ENCODE measurements at regions not wholly inside any gene's neighbourhood (a gene's known extent, or its start where the extent isn't known, plus 50 kb on each side); places are given as distances from the start of the nearest gene placed in this dataset.

DNA sequence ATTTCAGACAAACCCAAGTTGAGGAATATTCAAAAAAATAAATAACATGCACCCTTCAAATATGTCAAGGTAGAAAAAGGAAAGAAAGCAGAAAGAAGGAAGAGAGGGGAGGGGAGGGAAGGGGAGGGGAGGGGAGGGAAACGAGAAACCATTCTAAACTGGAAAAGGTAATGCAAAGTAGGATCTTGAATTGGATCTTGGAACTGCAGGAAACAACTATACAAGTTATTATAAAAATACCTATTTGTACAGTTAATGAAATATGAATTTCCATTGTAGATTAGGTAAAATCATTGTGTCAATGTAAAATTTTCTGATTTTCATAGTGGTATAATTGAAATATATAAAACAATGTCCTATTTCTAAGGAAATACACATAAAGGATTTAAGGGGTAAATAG is 668.4 kb downstream of the FAT4 start:
- TF ChIP-seq, protein P1, sequence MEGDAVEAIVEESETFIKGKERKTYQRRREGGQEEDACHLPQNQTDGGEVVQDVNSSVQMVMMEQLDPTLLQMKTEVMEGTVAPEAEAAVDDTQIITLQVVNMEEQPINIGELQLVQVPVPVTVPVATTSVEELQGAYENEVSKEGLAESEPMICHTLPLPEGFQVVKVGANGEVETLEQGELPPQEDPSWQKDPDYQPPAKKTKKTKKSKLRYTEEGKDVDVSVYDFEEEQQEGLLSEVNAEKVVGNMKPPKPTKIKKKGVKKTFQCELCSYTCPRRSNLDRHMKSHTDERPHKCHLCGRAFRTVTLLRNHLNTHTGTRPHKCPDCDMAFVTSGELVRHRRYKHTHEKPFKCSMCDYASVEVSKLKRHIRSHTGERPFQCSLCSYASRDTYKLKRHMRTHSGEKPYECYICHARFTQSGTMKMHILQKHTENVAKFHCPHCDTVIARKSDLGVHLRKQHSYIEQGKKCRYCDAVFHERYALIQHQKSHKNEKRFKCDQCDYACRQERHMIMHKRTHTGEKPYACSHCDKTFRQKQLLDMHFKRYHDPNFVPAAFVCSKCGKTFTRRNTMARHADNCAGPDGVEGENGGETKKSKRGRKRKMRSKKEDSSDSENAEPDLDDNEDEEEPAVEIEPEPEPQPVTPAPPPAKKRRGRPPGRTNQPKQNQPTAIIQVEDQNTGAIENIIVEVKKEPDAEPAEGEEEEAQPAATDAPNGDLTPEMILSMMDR (IDR thresholded peaks at IDR 0.05): no peak
- no peak for TF ChIP-seq POLR2A (IDR thresholded peaks at IDR 0.05)
